B cell (primary cell): ENCODE measurements at regions not wholly inside any gene's neighbourhood (a gene's known extent, or its start where the extent isn't known, plus 50 kb on each side); places are given as distances from the start of the nearest gene placed in this dataset.

ENCODE experiments used
- EZH2 ChIP-seq: IDR thresholded peaks from 2 replicates; pipeline ENCODE4 v1.6.1; 2012; ENCODE audit warnings: borderline replicate concordance, low read depth, mild to moderate bottlenecking, moderate library complexity, low read length; ENCODE audit not compliant: insufficient read depth, poor library complexity, severe bottlenecking
- TF ChIP-seq, protein P1 (sequence below): fragments of 200-600 bp; IDR thresholded peaks from one replicate; pipeline ENCODE4 v1.8.0; 2022; ENCODE audit warnings: antibody characterized with exemption, mild to moderate bottlenecking

DNA sequence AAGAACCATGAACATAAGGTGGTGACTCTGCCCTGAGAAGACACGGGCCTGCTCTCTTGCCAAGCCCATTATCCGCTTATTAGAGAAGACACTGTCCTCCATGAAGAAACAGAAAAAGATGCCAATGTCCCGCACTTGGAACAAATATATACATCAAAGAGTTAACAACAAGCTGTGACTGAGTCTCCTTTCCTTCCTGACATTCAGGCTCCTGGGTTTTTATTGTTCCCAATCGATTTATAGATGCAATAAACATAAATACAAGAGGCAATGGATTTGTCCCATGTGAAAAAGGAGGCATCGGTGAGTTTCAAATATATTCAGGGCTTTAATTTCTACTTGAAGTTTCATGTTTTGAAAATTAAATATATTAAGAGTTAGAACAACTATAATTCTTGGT lies 169.2 kb upstream of the CPEB2 start:
- TF ChIP-seq EZH2, result no peak
- TF ChIP-seq, protein P1, sequence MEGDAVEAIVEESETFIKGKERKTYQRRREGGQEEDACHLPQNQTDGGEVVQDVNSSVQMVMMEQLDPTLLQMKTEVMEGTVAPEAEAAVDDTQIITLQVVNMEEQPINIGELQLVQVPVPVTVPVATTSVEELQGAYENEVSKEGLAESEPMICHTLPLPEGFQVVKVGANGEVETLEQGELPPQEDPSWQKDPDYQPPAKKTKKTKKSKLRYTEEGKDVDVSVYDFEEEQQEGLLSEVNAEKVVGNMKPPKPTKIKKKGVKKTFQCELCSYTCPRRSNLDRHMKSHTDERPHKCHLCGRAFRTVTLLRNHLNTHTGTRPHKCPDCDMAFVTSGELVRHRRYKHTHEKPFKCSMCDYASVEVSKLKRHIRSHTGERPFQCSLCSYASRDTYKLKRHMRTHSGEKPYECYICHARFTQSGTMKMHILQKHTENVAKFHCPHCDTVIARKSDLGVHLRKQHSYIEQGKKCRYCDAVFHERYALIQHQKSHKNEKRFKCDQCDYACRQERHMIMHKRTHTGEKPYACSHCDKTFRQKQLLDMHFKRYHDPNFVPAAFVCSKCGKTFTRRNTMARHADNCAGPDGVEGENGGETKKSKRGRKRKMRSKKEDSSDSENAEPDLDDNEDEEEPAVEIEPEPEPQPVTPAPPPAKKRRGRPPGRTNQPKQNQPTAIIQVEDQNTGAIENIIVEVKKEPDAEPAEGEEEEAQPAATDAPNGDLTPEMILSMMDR, result no peak
